GM10248 (cell line): ENCODE measurements at regions not wholly inside any gene's neighbourhood (a gene's known extent, or its start where the extent isn't known, plus 50 kb on each side); places are given as distances from the start of the nearest gene placed in this dataset.
"Not testable (repeated sequence)": the region's sequence is repeated elsewhere in the genome, so short reads cannot be mapped to it uniquely, and the experiment has no call there.

Experiments used
- CTCF ChIA-PET: fragments of 300-600 bp; sonication (Branson Sonifier 250); formaldehyde crosslinking; extraction: SDS; loops from one replicate; lab custom pipeline; 2021; ENCODE audit warnings: antibody characterized with exemption; lab: Yijun Ruan, JAX
- POLR2A ChIA-PET: fragments of 350-650 bp; sonication (Branson Sonifier 250); formaldehyde crosslinking; extraction: SDS; loops from one replicate; lab custom pipeline; 2020; ENCODE audit warnings: antibody characterized with exemption; lab: Yijun Ruan, JAX
- DNase-seq: peaks from one replicate; pipeline ENCODE4 v3.0.0; 2012; ENCODE audit errors: extremely low spot score
- TF ChIP-seq, protein P1 (sequence below): IDR thresholded peaks from 2 replicates; pipeline ENCODE4 v1.5.1; 2012; ENCODE audit warnings: mild to moderate bottlenecking, low read depth; ENCODE audit errors: extremely low read depth, missing control alignments, control extremely low read depth

DNA sequence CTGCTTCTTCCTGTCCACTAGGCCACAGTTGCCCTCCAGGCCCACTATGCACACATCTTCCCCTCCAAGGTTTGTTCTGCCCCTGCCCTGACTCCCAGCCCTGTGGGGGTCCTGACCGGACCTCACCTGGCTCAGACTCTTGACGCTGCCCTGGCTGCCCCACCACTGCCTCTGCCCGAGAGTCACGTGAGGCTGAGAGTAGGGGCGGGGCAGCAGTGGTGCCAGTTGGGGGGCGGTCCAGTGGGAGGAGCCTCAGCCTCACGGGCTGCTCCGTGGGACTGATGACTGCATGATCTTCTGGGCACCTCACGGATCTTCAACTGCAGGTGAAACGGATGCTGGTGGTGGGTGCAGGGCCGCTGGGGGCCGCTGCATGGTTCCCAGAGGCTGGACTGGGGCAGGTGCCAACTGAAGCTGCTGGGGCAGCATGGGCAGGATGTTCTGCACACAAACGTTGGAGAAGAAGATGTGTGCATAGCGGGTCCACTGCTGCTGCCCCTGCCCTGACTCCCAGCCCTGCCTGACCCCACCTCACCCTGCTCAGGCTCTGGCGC, 77.6 kb downstream of the HHIPL2 start:
- CTCF ChIA-PET, POLR2A ChIA-PET, DNase-seq: not testable (repeated sequence)

DNA sequence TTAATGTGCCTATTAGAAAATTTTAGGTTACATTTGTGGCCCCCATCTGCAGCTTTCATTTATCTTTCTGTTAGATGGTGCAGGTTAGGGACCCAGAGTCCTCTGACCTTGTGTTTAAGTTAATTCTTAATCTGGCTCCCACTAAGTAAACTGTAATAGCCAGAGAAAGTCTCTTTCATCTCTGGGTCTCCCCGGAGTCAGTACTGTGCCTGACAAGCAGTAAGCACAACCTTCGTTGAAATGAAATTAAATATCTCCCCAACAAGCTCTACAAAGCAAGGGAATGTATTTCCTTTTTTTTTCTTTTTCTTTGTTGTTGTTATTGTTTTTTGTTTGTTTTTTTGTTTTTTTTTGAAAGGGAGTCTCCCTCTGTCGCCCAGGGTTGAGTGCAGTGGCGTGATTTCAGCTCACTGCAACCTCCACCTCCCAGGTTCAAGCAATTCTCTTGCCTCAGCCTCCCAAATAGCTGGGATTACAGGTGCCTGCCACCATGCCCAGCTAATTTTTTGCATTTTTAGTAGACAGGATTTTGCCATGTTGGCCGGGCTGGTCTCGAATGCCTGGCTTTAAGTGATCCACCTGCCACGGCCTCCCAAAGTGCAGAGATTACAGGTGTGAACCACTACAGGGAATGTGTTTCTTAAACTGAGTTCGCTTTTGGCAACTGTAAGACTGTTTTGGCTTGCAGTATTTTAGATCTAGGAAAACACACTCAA, 81.6 kb downstream of the HHIPL2 start:
- ChIA-PET POLR2A (no interaction called here), CTCF (interaction anchor here (0.8 to 4.5 kb wide), 16 partner anchors 12 to 663 kb away, joined by 3 to 67 read pairs (median 7); partner anchors contain the start of gene TAF1A)
- DNase-seq = no peak
- TF ChIP-seq, protein P1, sequence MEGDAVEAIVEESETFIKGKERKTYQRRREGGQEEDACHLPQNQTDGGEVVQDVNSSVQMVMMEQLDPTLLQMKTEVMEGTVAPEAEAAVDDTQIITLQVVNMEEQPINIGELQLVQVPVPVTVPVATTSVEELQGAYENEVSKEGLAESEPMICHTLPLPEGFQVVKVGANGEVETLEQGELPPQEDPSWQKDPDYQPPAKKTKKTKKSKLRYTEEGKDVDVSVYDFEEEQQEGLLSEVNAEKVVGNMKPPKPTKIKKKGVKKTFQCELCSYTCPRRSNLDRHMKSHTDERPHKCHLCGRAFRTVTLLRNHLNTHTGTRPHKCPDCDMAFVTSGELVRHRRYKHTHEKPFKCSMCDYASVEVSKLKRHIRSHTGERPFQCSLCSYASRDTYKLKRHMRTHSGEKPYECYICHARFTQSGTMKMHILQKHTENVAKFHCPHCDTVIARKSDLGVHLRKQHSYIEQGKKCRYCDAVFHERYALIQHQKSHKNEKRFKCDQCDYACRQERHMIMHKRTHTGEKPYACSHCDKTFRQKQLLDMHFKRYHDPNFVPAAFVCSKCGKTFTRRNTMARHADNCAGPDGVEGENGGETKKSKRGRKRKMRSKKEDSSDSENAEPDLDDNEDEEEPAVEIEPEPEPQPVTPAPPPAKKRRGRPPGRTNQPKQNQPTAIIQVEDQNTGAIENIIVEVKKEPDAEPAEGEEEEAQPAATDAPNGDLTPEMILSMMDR = no peak

DNA sequence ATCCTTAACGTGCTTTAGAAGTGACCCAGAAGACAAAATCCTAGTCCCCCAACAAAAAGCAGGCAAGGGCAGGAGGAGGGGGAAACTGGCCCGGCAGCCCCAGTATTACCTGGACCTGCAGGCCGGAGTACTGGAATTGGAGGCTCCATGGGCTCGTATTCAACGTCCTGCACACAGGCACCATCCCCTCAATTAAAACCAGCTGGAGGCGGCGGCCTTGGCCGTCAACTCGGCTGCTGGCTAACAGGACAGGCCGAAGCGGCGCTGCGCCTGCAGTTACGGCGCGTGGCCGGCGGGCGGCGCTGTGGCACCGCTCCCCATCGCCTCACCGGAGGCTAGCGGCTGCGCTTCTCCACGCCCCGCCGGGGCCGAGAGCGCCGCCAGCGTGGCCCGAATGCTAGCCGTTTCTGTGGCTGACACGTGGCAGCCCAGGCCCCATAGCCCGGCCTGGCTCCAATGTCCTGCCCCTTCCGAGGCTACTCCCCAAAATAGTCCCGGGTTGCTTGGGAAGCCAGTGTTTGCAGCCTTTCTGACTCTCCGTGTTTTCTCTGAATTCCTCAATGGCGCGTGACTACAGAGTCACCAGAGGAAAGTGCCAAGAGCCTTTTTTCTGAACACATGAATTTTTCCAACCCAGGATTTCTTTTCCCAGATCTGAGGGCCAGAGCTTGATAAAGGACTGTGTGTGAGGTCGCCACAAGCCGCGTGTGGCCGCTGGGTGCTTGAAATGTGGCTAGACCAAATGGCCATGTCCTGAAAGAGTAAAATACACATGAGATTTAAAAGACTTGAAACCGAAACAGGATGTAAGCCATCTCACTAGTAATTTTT, 82.5 kb downstream of the HHIPL2 start:
- DNase-seq = peak; percentile 90
- ChIA-PET CTCF (interaction anchor here (0.6 to 4.5 kb wide), 47 partner anchors 9 to 740 kb away, joined by 3 to 67 read pairs (median 4); partner anchors contain the start of genes AIDA, BROX and TAF1A), POLR2A (no interaction called here)
- TF ChIP-seq, protein P1 = peak; percentile 100

DNA sequence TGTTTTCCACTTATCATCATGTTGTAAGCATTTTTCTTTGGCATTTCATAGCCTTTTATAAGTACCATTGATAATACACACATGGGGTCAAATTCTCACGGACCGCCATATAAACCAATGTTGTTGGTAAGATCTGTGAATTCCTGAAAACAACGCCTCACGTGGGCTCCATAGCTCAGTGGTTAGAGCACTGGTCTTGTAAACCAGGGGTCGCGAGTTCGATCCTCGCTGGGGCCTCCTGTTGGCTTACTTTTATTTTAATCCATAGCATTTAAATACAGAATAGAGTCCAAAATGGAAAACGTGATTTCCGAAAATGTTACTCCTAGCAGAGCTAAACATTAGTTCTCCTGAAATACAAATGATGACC, 83.1 kb downstream of the HHIPL2 start:
- POLR2A ChIA-PET = no interaction called here
- DNase-seq = peak; percentile 42
- CTCF ChIA-PET = interaction anchor here (0.6 to 4.5 kb wide), 43 partner anchors 10 to 739 kb away, joined by 3 to 67 read pairs (median 4); partner anchors contain the start of genes AIDA, BROX and TAF1A
- TF ChIP-seq, protein P1 = no peak

DNA sequence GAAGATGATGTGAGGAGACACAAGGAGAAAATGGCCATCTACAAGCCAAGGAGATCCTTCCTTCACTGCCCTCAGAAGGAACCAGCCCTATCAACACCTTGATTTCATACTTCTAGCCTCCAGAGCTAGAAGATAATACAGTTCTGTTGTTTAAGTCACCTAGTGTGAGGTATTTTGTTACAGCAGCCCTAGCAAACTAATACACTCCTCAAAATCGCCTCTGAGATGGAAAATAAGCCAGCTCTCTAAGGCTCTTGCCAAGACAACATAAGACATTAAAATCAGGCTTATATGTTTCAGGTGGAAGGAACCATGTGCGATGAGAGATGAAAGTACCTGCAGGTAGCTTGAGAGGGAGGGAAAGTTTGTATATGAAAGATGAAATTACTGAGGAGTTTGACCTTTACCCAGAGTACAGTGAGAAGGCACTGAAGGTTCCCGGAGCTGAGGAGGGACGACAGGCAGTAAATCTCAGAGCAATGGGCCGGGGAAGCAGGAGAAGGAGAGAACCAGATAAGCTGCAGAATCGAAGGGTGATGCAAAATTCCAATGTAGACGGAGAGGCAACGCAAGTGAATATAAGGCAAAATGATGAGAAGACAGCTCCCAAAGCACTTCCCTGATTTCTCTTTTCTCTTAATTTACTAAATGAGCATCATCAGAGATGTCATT, 84.7 kb downstream of the HHIPL2 start:
- no peak for DNase-seq
- POLR2A ChIA-PET = no interaction called here

DNA sequence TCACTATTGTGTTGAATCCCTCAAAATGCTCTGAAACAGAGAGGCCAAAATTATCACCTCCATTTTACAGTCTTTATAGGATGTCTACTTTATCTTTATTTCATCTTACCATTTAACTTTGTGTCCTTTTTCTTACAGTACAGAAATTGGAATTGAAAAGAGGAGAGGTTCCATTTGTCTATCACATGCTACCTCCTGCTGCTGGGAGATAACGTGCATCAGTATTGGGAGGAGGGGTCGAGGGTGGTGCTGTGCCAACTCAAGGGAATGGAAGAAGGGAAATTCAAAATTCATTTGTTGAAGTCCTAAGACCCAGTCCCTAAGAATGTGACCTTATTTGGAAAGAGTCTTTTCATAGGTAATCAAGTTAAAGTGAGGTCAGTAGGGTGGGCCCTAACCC, 85.3 kb downstream of the HHIPL2 start:
- POLR2A ChIA-PET = no interaction called here

More for the DNA sequence above, 84.7 kb downstream of the HHIPL2 start:
- CTCF ChIA-PET = interaction anchor here (1.1 to 4.5 kb wide), 9 partner anchors 8 to 670 kb away, joined by 3 to 67 read pairs (median 6); no protein-coding TSS in a partner anchor
- TF ChIP-seq, protein P1 = no peak

More for the DNA sequence above, 85.3 kb downstream of the HHIPL2 start:
- TF ChIP-seq, protein P1 = no peak
- CTCF ChIA-PET = interaction anchor here (1.1 to 4.5 kb wide), 6 partner anchors 8 to 661 kb away, joined by 3 to 67 read pairs (median 14); no protein-coding TSS in a partner anchor
- DNase-seq = no peak
